ENCODE measurements at regions not wholly inside any gene's neighbourhood (a gene's known extent, or its start where the extent isn't known, plus 50 kb on each side); places are given as distances from the start of the nearest gene placed in this dataset.
"Not testable (repeated sequence)": the region's sequence is repeated elsewhere in the genome, so short reads cannot be mapped to it uniquely, and the experiment has no call there.

- Histone ChIP-seq H3F3A (ENCODE audit: insufficient read depth, low read length) (no peaks in the 10 kb centered on the region), H3K4me2 (ENCODE audit: low read length) (no peak overlapping the region), H3K79me2 (ENCODE audit: insufficient read depth, low read length) (no peaks in the 10 kb centered on the region), H2AFZ (ENCODE audit: low read length) (no peak overlapping the region), H3K27ac (ENCODE audit: low read depth, low read length, poor library complexity, severe bottlenecking) (no peak overlapping the region), H3K4me1 (ENCODE audit: insufficient read depth, low read length, severe bottlenecking) (no peaks in the 10 kb centered on the region), H4K20me1 (ENCODE audit: insufficient read depth, low read length) (no peaks in the 10 kb centered on the region), H3K27me3 (ENCODE audit: insufficient read depth, low read length) (no peaks in the 10 kb centered on the region), H3K4me3 (ENCODE audit: low read depth, low read length, poor library complexity, severe bottlenecking) (no peak overlapping the region), H3K9me2 (ENCODE audit: low read depth, low read length) (no peaks in the 10 kb centered on the region), H3K9ac (ENCODE audit: low read length) (no peak overlapping the region), H3K9me3 (ENCODE audit: low read length) (no peaks in the 10 kb centered on the region), H3K36me3 (ENCODE audit: insufficient read depth, low read length) (no peaks in the 10 kb centered on the region)
- TF ChIP-seq EZH2 (IDR thresholded peaks at IDR 0.05; ENCODE audit: borderline replicate concordance, low read length) (no peak), CTCF (IDR thresholded peaks at IDR 0.05; ENCODE audit: low read length) (no peak)
Measured at GRCh38 chr6:48378884-48379407, 267.9 kb upstream of the PTCHD4 start.

GRCh38 chr6:48377115-48377514, 266.1 kb upstream of the PTCHD4 start:
- H2AFZ ChIP-seq (ENCODE audit: low read length), result no peak overlapping the region
- no peak for TF ChIP-seq EZH2 (IDR thresholded peaks at IDR 0.05; ENCODE audit: borderline replicate concordance, low read length)
- TF ChIP-seq CTCF (IDR thresholded peaks at IDR 0.05; ENCODE audit: low read length), result no peak
- no peaks in the 10 kb centered on the region for H3K27me3 ChIP-seq (ENCODE audit: insufficient read depth, low read length)
- H3K36me3 ChIP-seq (ENCODE audit: insufficient read depth, low read length), result no peaks in the 10 kb centered on the region
- H3K9me2 ChIP-seq (ENCODE audit: low read depth, low read length), result no peaks in the 10 kb centered on the region
- H3K9ac ChIP-seq (ENCODE audit: low read length), result no peak overlapping the region
- H3K79me2 ChIP-seq (ENCODE audit: insufficient read depth, low read length), result no peaks in the 10 kb centered on the region
- no peaks in the 10 kb centered on the region for H4K20me1 ChIP-seq (ENCODE audit: insufficient read depth, low read length)
- H3F3A ChIP-seq (ENCODE audit: insufficient read depth, low read length), result no peaks in the 10 kb centered on the region
- H3K4me3 ChIP-seq (ENCODE audit: low read depth, low read length, poor library complexity, severe bottlenecking), result no peak overlapping the region
- no peak overlapping the region for H3K27ac ChIP-seq (ENCODE audit: low read depth, low read length, poor library complexity, severe bottlenecking)
- no peaks in the 10 kb centered on the region for H3K4me1 ChIP-seq (ENCODE audit: insufficient read depth, low read length, severe bottlenecking)
- no peaks in the 10 kb centered on the region for H3K9me3 ChIP-seq (ENCODE audit: low read length)
- no peak overlapping the region for H3K4me2 ChIP-seq (ENCODE audit: low read length)

- H3K27ac ChIP-seq (ENCODE audit: low read depth, low read length, poor library complexity, severe bottlenecking); H3K4me3 ChIP-seq (ENCODE audit: low read depth, low read length, poor library complexity, severe bottlenecking); H3K9ac ChIP-seq (ENCODE audit: low read length); H4K20me1 ChIP-seq (ENCODE audit: insufficient read depth, low read length); H2AFZ ChIP-seq (ENCODE audit: low read length); H3K27me3 ChIP-seq (ENCODE audit: insufficient read depth, low read length); H3K36me3 ChIP-seq (ENCODE audit: insufficient read depth, low read length); H3K9me3 ChIP-seq (ENCODE audit: low read length); H3F3A ChIP-seq (ENCODE audit: insufficient read depth, low read length); H3K9me2 ChIP-seq (ENCODE audit: low read depth, low read length); H3K4me2 ChIP-seq (ENCODE audit: low read length); H3K4me1 ChIP-seq (ENCODE audit: insufficient read depth, low read length, severe bottlenecking); H3K79me2 ChIP-seq (ENCODE audit: insufficient read depth, low read length): not testable (repeated sequence)
Measured at GRCh38 chr6:48371226-48371625, 260.2 kb upstream of the PTCHD4 start.

GRCh38 chr6:48369100-48369499, 258.1 kb upstream of the PTCHD4 start:
- H3K27me3 ChIP-seq (ENCODE audit: insufficient read depth, low read length), result no peaks in the 10 kb centered on the region
- no peaks in the 10 kb centered on the region for H3K9me2 ChIP-seq (ENCODE audit: low read depth, low read length)
- H3K4me1 ChIP-seq (ENCODE audit: insufficient read depth, low read length, severe bottlenecking), result no peaks in the 10 kb centered on the region
- TF ChIP-seq EZH2 (IDR thresholded peaks at IDR 0.05; ENCODE audit: borderline replicate concordance, low read length), result no peak
- TF ChIP-seq CTCF (IDR thresholded peaks at IDR 0.05; ENCODE audit: low read length), result no peak
- H3K27ac ChIP-seq (ENCODE audit: low read depth, low read length, poor library complexity, severe bottlenecking), result no peak overlapping the region
- H3K9me3 ChIP-seq (ENCODE audit: low read length), result no peaks in the 10 kb centered on the region
- no peak overlapping the region for H3K4me2 ChIP-seq (ENCODE audit: low read length)
- H3K36me3 ChIP-seq (ENCODE audit: insufficient read depth, low read length), result no peaks in the 10 kb centered on the region
- no peaks in the 10 kb centered on the region for H4K20me1 ChIP-seq (ENCODE audit: insufficient read depth, low read length)
- no peak overlapping the region for H2AFZ ChIP-seq (ENCODE audit: low read length)
- H3K9ac ChIP-seq (ENCODE audit: low read length), result no peak overlapping the region
- no peak overlapping the region for H3K4me3 ChIP-seq (ENCODE audit: low read depth, low read length, poor library complexity, severe bottlenecking)
- no peaks in the 10 kb centered on the region for H3F3A ChIP-seq (ENCODE audit: insufficient read depth, low read length)
- no peaks in the 10 kb centered on the region for H3K79me2 ChIP-seq (ENCODE audit: insufficient read depth, low read length)

All from OCI-LY1 (cell line).